ENCODE measurements at regions not wholly inside any gene's neighbourhood (a gene's known extent, or its start where the extent isn't known, plus 50 kb on each side); places are given as distances from the start of the nearest gene placed in this dataset.
"Not testable (repeated sequence)": the region's sequence is repeated elsewhere in the genome, so short reads cannot be mapped to it uniquely, and the experiment has no call there.

DNA sequence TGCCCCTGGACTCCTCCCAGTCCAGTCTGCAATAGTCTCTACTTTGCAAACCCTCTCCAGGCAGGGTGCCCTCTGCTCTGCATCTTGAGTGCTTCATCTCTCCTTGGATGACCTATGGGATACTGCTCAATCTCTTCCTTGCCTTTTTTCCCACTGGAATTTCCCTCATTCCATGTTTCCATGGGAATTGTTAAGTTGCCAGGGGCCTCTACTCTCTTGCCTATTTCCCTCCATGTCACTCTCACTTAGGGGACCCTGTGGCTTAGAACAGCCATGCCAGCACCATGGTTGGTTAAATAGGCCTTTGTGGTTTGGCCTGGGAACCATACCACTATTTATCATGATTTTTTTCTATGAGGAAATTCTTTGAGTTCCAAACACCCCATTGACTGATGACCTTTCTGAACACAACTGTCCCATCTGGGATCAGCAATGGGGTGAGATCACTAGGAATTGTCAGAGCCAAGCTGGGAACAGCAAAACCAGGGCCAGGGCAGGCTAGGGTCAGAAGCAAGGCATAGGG lies 91.4 kb upstream of the RBMS1 start:
- DNase-seq, result no peak

DNA sequence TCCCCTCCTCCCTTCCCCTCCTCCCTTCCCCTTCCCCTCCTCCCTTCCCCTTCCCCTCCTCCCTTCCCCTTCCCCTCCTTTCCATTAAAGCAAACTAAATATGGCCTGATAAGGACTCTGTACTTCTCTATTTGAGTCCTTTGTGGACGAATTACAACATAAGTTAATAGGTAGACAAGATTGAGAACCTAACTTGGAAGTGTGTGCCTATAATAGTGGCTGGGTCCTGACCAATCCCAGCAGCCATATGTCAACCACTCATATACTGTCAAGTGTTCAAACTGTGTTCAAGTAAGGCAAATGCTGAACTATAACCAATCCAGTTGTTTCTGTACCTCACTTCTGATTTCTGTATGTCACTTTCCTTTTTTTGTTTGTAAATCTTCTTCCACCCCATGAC lies 97.1 kb upstream of the RBMS1 start:
- DNase-seq, result no peak

DNA sequence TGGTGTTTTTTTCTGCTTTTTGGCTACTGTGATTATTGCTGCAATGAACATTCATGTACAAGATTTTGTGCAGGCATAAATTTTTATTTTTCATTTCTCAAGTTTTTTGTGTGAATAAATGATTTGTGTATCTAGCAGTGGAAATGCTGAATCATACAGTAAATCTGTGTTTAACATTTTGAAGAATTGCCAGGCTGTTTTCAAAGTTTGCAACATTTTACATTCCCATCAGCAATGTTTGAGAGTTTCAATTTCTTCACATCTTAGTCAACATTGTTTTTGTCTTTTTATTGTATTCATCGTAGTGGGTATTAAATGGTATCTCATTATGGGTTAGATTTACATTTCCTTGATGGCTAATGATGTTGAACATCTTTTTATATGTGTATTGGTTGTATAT lies 98.8 kb upstream of the RBMS1 start:
- DNase-seq, result no peak

DNA sequence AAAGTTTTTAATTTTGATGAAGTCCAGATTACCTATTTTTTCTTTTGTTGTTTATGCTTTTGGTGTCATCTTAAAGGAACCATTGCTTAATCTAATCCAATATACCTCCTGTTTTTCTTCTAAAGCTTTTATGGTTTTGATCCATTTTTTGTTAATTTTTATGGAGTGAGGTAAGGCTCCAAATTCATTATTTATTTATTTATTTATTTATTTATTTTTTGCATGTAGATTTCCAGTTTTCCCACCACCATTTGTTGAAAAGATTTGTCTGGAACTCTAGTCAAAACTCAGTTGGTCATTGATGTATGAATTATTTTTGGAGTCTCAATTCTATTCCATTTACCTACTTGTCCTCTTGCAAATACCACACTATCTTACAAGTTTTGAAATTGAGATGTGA lies 99.4 kb upstream of the RBMS1 start:
- DNase-seq, result no peak

DNA sequence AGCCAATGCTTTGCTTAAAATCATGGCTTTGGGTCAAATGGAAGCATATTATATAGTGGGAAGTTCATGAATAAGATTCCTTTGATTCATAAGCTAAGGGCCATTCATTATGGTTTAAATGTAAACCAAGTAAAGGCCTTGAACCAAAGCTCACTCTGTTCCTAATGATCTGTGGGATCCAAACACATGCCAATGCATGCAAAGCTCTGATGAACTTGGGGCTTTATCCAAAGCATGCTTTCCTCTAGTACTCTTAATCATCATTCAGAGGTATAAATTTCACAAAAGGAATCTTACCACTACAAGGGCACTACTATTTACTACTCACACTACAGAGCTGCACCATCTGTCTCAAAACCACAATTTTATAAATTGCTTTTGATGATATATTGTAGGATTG lies 102.8 kb upstream of the RBMS1 start:
- DNase-seq, result no peak

DNA sequence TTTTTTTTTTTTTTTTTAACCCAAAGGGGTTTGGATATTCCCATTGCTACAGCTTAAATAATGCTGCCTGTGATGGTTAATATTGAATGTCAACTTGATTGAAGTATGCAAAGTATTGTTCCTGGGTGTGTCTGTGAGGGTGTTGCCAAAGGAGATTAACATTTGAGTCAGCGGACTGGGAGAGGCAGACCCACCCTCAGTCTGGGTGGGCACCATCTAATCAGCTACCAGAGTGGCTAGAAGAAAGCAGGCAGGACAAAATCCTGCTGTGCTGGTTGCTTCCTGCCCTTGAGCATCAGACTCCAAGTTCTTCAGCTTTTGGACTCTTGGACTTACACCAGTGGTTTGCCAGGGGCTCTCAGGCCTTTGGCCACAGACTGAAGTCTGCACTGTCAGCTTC lies 106.8 kb upstream of the RBMS1 start:
- DNase-seq, result not testable (repeated sequence)

DNA sequence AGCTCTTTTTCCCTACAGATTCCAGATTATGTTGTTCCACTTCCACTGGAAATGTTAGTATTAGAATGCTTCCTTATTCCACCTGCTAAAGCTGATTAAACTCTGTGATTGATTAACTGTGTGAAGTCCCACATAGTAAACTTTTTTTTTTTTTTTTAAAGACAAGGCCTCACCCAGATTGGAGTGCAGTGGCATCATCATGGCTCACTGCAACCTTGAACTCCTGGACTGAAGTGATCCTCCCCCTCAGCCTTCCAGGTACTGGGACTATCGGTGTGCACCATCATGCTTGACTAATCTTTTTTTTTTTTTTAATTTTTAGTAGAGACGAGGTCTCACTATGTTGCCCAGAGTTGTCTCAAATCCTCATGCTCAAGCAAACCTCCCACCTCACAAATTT lies 108.5 kb upstream of the RBMS1 start:
- DNase-seq, result no peak

DNA sequence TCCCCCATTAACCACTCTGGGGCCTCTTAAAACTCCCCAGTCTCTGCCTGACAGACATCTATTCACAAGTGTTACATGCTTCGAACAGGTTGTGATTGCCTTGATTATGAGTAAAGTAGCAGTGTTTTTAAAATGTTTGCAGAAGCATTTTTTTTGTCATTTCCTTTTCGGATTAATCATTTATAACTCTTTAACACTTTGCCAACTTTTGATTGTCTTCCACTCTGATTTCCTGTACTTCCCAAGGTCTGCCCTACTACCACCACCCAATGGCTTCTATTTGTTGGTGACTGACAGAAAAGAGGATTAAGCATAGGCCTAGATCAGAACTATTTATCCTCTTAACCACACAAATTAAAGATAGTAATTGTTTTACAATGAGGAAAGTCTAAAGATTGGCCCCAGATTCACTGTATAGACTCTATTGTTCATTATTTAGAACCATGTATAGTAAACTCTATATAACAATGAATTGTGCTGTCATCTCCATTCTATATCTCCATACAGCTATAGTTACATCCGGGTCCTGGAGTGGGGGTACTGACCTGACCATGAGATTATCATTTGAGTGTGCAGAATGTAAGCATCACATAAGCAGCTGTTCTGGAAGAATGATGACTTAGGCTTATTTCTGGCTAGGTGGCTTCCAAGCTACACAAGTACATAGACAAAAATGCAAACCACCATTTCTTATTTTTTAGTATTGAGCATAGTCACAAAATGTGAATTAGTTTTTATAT lies 110.3 kb upstream of the RBMS1 start:
- DNase-seq, result no peak

DNA sequence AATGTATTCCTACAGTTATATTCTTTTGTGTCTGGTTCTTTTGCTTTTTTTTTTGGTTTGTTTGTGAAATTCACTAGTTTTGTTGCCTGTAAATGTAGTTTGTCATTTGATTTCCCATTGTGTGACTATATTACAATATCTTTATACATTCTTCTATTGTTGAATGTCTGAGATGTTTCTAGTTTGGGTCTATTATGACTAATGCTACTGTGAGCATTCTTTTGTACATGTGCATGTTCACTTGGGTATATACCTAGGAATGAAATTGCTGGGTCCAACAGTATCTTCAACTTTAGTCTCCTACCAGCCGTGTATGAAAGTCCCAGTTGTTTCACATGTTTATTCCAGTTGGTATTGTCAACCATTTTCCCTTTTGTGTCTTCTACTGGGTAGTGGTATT lies 112.7 kb upstream of the RBMS1 start:
- DNase-seq, result no peak

DNA sequence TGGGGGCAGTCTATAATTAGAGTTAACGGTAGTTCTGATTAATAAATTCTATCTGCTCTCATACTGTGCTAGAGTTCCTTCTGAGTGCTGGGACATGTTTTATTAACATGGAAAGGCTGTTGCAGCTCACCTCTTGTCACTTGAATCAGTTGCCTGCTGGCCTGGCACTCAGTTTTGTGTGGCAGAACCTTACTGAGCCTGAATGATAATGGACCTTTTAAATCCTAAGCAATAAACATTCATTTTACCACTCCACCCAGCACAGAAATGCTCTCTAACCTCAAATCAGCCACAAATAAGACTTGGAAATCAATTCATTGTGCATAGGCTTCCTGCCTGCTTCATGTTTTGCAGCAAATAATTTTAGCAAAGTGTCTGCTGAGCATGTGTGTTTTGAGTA lies 115.0 kb upstream of the RBMS1 start:
- no peak for DNase-seq

DNA sequence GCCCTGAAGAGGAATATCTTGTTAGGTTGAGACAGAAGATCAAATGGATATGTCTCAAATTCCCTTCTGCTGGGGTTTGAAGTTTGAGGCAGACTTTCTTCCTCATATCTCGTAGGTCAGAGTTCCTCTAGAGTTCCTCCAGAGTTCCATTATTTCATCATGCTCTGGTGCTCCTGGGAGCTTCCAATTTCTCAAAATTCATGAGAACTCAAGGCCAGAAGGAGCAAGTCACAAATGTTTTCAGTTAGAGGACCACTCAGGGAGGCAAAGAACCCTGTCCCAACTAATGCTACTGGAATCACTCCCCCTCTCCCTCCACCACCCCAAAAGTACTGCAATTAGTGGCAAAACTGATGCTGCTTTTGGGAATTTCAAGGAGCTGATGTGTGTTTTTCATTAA lies 115.7 kb upstream of the RBMS1 start:
- DNase-seq, result no peak

DNA sequence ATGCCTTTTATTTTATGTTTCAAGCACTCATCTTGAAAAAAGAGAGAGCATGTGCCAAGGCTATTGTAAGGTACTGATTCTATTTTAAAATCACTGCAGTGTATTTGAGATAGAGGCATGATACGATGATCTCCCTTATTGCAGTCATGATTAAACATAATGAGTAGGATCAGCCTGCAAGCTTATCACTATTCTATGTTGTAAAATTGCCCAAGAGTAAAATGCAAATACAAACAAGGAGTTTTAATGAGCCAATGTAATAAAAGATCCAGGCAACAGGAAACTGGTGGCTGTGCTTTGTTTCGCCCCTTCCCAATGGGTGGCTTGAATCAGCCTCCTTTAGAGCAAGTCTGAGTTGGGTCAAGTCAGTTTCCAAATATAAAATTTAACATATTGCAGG lies 116.4 kb upstream of the RBMS1 start:
- no peak for DNase-seq

DNA sequence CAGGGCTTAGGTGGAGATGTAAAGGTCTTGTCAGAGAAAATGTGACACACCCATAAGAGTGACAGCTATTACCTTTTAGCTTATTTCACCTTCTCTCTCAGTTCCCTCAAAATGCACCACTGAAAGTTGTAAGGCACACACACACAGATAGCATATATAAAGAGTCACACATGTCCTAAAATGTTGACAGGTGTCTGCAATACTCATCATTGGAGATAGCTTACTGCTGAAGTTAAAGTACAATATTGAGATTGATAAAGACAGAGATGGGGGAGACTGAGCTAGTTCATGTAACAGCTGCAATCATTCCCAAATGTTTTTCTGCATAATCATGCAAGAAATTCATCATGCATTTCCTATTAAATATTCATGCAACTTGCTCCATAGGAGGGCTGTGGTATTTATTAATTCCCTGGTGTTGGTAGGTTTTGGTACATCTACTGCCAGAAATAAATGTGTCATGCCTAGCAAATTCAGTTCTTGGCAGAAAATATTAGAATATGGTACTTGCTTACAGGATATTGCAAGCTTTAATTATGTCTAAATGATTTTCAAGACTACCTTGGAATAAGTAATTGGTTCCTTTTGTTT lies 118.8 kb upstream of the RBMS1 start:
- DNase-seq, result no peak

DNA sequence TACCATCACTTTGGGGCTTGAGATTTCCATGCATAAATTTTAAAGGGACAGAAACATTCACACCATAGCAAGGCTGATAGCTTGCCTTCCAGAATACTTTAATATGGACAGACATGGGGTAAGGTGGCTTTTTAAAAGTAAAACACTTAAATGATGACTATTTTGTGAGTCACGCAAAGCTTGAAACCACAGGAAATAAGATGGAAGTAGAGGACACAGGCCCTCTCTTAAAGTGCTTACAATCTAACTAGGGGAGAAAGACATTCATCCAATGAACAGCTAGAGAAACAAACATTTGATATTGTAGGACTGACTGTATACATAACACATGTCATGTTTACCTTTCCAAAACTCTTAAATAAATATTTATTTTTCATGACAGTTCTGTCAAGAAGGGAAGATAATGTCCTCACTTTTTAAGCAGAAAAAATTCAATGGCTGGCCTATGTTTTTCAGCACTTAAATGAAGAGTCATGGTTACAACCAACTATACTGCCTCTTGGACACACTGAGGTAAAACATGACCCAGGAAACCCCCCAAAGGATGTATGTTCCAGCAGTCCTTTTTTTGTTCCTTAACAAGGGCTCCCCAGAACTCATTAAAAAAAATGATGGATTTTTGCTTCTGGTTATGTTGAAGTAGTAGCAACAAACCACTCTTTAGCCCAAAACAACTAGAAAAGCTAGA lies 120.0 kb upstream of the RBMS1 start:
- no peak for DNase-seq

DNA sequence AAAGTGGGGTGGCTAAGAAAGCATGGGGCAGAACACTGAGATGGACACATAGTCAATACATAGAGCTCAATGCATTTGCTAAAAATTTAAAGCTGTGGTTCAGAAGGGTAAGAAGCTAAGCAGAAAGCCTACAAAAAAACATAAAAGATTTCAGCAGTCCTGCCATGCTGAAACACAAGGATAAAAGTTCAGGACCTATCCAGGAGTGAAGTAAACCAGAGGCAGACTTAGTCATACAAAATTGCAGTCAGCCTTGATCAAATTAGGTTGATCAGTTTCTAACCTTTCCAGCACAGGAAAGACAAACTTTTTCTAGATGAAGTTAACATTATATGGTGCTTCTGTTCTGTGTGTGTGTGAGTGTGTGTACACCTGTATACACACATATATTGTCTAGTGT lies 120.8 kb upstream of the RBMS1 start:
- DNase-seq, result no peak

DNA sequence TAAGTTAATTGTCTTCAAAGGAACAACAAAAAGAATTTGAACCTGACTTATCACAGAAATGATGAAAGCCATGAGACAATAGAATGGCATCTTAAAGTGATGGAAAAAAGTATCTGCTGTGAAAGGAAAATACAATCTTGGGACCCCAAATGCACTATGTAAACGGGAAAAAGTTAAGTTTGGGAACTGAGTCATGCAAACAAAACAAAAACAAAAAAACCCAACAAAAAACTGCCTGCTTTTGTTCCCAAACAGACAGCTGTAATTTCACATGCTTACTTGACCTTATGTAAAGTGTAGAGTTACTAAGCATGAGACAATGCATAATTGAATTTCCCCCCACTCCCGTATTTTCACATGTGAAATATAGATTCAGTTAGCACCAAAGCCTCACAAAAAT lies 122.1 kb upstream of the RBMS1 start:
- no peak for DNase-seq

DNA sequence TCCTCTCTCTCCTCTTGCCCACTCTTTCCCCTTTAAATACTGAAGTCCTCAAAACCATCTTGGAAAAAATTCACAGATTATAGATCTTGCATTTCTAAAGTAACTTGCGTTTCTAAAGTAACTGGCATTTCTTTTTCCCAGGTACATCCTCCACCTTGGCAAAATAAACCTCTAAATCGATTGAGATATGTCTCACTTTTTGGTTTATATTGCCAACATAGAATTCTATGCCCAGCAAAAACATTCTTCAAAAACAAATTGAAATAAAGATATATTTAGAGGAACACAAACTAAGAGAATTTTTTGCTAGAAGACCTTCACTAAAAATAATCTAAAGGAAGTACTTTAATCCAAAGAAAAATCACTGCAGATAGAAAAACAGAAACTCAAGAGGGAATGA lies 122.5 kb upstream of the RBMS1 start:
- DNase-seq, result no peak

DNA sequence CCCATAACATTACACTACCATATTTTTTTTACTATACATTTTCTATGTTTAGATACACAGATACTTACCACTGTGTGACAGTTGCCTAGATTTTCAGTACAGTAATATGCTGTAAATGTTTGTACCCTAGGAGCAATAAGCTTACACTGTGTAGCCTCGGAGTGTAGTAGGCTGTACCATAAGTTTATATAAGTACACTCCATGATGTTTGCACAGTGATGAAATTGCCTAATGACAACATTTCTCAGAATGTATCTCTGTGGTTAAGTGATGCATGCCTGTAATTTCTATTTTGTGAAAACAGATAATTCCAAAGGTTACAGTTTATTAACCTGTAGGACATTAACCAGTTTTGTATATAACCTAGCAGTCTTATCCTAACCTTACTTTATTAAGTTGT lies 128.1 kb upstream of the RBMS1 start:
- no peak for DNase-seq

DNA sequence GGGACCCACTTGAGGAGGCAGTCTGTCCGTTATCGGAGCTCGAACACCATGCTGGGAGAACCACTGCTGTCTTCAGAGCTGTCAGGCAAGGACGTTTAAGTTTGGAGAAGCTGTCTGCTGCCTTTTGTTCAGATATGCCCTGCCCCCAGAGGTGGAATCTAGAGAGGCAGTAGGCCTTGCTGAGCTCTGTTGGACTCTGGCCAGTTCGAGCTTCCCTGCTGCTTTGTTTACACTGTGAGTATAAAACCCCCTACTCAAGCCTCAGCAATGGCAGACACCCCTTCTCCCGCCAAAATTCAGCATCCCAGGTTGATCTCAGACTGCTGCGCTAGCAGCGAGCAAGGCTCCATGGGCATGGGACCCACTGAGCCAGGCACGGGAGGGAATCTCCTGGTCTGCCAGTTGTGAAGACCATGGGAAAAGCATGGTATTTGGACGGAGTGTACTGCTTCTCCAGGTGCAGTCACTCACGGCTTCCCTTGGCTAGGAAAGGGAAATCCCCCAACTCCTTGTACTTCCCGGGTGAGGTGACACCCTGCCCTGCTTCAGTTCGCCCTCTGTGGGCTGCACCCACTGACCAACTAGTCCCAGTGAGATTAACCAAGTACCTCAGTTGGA lies 134.5 kb upstream of the RBMS1 start:
- DNase-seq, result not testable (repeated sequence)

DNA sequence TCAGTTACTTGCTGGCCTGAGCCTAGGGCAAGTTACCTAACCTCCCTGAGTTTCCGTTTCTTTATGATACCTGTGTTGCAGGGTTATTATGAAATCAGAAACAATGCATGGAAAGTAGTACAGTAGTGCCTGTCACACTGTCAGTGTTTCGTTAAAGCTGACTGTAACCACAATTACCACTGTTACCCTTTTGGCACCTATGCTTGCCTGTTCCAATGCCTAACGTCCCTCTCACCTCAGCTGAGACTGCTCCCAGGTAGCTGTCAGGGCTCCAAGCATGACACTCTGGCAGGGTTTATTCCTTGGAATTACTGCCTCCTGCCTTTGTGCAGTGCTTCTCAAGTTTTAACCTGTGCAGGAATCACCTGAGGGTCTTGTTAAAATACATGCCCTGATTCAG lies 135.2 kb upstream of the RBMS1 start:
- no peak for DNase-seq

DNA sequence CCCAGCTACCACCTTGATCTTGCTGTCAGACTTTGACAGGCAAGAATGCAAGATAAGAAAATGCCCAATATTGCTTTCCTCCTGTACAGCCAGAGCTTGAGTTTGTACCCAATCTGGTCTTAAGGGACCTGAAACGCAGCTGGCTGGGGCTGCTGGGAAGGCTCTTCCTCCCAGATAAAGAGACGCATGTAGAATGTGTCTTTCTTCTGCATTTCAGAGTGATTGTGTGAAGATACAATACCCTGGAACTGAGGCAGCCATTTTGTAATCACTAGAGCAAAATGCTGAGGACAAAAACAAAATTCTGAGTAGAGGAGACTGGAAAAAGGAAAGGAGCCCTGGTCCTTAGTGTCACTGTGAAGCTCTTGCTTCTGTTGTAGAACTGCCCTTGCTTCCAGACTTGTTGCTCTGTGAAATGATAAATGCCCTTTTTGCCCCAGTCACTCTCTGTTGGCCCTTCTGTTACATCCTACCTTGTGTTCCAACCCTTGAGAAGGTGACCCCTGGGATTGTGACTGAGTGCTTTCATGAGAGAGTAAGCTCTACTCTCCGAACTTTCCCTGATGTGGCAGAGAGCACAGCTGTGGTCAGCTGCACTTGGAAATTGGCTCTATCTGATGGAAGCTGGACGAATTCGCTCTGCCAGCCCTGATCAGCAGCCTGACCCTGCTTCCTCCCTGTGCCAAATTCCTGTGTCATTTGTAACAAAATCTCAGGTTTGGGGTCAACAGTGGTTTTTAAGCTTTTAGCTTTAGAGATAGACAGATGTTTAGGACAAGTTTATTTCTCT lies 137.4 kb upstream of the RBMS1 start:
- DNase-seq, result no peak

DNA sequence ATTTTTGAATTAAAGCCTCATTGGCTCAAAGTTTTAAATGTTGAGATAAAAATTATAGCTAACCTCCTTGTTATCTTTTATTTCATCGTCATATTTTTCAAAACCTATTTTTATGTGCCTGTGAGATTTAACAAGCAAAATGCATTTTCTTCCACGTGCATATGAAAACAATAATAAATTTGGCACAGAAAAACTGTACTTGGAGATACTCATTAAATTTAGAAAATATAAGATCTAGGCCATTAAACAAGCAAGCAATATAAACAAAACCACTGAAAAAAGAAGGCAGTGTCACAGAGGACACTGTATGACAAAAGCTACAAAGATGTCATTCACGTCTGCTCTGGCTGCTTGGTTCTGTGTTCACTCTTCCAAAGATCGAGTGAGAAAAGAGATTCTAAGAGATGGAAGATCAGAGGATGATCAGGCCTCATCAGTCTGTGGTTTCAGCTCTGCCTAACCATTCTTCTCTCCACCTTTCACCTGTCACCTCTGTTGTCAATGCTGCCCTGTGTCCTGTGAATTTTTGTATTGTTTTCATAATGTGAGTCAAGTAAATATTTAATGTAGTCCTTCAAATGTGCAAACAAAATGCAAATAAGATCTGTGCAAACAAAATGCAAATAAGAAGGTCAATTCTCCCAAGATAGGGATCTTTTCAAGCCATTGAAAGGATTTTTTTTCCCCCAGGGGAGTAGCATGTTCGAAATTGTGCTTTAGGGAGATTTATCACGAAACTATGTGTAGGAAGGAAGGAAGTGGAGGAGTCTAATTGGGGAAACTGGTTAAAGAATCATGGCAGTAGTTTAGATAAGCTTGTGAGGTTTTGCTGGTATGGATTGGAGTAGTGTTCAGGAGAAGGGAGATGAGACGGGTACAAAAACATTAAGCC lies 138.7 kb upstream of the RBMS1 start:
- no peak for DNase-seq

All from activated CD4-positive, alpha-beta T cell treated with anti-CD3 and anti-CD28 coated beads, Interleukin-2, amount 50 U/mL, for 4 hours (primary cell).